A172 (cell line): ENCODE measurements at regions not wholly inside any gene's neighbourhood (a gene's known extent, or its start where the extent isn't known, plus 50 kb on each side); places are given as distances from the start of the nearest gene placed in this dataset.

Experiments used
- DNase-seq: peaks from one replicate; pipeline ENCODE4 v3.0.0-alpha.2; 2015; ENCODE audit warnings: low spot score

DNA sequence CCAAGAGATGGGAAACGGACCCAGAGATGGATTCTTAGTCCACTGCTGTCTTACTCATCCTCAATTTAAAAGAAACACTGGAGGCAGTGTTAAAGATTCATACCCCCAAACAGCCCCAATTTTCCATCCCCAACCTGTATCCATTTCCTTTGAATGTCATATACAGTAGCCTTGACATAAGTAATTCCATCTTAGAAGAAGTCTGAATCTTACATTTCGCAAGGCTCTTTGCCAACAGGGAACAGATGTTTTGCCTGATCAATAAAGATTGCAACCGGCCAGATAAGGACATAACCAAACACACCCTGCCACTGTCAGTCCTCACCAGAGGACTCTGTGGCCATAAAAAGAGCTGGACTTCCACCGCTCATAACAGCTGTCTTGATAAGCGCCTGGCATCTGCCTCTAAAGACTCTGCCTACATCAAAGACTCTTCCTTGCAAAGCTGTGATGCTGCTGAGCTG is 59.0 kb upstream of the MED9 start:
- DNase-seq = no peak

DNA sequence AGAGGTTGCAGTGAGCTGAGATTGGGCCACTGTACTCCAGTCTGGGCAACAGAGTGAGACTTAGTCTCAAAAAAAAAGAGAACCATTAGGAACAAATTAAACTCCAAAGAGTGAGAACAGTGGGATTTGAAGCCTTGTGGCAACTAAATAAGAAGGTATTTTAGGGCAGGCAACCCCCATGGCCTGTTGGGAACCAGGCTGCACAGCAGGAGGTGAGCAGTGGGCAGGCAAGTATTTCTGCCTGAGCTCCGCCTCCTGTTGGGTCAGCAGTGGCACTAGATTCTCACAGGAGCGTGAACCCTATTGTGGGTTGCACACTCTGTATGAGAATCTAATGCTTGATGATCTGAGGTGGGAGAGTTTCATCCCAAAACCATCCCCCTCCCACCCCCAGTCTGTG is 57.6 kb upstream of the MED9 start:
- no peak for DNase-seq

DNA sequence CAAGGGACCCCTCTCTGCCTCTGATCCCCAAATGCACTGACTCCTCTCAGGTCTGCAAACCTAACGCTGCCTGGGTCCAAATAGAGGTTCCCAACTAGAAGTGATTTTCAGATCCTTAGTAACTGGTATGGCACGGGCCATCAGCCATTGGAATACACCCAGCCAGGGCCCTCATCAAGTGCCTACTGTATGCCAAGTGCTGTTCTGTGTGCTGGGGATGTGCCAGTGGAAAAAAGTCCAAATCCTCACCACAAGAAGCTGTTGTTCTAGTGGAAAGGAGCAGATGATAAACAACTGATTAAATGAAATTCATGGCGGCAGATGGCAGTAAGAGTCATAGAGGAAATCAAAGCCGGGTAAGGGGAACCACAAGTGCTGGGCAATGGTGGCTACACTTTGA is 57.2 kb upstream of the MED9 start:
- no peak for DNase-seq

DNA sequence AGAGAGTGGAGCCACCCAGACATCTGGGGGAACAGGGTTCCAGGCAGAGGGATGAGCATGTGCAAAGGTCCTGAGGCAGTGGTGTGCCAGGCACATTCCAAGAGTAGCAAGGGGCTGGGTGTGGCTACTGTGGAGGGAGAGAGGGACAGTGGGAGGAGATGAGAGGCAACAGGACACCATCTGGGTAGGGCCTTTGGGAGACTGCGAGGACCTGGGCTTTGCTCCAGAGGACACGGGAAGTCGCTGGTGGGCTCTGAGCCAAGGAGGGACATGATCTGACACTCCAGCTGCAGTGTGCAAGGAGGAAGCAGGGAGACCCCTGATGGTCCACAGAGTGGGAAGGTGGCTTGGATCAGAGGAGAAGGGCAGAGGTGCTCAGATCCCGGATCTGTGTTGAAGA is 56.7 kb upstream of the MED9 start:
- no peak for DNase-seq

DNA sequence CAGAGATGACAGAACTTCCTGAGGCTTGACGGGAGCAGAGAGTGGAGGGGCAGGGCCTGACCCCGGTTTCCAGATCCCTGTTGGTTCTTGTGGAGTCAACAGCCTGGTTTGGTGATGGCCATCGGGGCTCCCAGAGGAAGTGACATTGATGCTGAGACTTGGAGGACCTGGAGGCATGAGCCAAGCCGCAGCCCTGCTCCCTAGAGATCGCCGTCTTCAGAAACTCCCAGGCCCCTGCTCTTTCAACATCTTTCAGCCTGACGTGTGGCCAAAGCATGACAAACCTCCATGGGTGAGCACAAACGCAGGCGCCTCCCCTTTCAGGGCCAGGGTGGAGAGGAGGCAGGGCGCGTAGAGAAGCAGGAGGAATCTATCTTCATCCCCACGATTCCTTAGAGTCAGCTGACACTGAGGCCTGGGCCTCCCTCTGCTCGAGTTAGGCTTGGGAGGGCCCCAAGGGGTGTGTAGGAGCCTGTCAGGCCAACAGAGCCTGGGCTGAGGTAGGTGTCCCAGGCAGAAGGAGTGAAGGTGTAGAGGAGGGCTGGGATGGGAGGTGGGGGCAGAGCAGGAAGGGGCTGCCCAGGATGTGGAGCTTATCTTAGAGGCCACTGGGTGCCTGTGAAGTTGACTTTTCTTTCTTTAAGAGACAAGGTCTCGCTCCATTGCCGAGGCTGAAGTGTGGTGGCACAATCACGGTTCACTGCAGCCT is 56.1 kb upstream of the MED9 start:
- no peak for DNase-seq

DNA sequence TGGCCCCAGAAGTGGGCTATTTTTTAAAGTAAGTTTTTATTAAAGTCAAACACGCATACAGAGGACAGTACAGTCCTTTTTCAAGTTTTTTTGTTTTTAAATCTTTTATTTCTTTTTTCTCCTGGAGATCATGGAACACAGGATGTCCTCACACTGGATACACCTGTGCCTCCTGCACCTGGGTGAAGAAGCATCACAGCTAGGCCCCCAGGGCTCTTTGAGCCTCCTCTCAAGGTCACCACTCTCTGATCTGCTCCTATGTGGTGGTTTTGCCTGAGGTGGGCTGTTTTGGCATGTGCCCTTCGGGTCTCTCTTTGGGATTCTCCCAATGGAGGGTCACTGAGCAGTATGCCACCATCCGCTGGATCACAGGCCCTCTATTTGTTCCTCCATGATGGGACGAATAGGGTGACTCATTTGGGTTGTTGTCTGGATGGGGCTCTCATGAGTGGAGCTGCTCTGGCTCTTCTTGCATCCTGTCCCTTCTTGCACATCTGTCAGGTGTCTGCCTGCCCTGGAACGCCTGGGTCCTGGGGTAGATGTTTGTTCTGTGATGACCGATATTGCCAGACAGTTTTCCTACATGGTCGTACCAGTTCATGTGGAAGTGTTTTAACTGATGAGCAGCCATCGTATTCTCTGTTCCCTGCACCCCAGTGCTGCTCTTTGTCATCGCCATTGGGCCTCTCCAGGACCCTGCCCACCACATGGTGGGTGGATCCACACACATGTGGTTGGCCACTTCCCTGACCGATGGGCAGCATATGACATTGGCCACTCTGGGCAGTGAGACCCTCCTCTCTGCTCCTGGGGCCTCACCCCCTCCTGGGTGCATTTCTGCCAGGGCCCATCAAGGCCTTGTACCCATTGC is 55.2 kb upstream of the MED9 start:
- DNase-seq = no peak

DNA sequence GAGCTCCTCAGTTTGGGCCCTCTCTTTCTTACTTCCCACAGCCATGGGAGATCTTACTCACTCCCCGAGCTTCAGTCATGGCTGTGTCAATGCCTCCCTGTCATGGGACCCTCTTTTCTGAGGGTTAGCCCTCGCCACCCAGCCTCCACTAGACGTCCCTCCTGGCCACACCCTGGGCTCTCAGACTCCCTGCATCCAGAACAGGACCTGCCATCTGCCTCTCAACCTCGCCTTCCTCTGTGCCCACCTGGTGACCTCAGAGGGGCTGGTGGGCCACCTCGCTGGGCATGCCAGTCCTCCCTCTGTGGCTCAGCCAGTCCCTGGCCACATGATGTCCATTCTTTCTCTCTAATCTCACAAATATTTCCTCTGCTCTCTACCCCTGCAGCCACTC is 54.6 kb upstream of the MED9 start:
- no peak for DNase-seq

DNA sequence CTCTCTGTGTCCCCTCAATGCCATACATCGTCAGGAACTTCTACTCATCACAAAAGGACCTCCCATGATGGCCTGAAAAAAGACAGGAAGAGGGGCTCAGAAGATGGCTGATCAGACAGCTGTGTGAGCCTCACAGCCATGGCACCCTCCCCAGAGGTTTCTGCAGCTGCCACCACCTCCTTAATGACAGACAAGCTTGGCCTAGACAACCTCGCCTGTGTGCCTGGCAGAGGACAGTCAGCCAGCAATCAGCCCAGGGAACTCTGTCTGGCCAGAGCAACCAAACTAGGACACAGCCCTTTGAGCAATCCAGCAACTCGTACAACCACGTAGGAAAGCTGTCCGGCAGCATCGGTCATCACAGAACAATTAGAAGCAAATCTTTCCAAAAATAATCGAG is 54.2 kb upstream of the MED9 start:
- DNase-seq = no peak

DNA sequence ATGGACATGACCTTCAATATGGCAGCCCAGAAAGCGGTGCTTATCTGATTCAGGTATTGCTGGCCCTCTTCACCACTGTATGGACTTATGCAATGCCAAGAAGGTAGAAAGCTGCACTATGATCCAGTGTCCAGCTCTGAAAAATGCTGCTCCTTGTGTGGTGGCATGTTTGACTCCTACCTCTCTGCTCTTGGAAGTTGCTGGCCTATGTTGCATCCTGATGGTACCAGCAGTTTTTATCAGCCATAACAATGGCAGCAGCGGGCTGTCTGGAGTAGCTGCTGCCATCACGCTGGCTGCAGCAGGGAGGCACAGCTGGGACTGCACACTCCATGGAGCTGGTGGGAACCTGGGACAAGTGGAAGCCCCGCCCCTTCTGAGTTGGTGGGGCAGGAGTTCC is 53.1 kb upstream of the MED9 start:
- DNase-seq = no peak

DNA sequence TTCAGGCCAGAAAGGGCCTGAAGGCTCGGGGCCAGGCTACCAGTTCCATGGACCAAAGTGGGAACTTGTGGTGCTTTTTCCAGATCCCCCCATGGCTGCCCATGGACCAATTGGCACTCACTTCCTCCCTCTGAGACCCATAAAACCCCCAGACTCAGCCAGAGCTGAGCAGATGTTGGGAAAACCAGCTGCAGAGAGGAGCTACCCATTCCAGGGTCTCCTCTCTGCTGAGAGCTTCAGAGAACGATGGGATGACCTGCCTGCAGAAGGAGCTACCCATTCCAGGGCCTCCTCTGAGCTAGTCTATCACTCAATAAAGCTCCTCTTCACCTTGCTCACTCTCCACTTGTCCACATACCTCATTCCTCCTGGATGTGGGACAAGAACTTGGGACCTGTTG is 52.2 kb upstream of the MED9 start:
- DNase-seq = no peak

DNA sequence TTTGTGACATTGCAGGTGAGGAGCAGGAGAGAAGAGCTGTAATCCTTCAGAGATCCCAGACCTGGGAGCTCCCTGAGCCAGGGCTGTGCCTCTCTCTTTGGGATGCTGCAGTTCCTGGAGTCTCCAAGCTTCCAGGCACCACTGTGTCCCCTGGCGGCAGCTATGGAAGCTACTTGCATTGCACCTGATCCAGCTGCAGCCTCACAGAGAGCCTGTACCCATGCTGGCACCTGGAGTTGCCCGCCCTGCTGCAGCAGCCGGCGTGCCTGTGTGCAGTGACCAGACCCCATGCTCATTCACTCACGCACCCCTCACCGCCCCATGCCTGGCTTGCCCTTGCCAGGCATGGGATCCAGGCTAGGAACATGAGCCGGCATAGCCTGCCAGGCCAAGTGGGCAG is 51.8 kb upstream of the MED9 start:
- no peak for DNase-seq

DNA sequence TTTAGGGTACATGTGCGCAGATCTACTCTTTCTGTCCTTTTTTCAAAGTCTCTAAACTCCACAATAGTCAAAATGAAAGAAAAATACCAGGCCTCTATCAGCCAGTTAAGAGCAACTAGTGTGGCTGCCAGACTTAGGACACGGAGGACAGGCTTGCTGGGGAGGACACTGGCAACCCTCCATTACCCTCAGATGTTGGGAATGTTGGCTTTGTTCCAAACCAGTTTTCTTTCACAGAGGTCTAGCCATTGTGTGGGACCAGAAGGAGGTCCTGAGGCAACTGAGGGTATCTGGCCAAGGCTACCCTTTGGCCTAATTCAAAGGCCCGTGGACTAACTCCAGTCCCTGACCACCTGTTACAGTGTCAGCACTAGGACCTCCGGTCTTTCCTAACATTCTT is 51.2 kb upstream of the MED9 start:
- no peak for DNase-seq

DNA sequence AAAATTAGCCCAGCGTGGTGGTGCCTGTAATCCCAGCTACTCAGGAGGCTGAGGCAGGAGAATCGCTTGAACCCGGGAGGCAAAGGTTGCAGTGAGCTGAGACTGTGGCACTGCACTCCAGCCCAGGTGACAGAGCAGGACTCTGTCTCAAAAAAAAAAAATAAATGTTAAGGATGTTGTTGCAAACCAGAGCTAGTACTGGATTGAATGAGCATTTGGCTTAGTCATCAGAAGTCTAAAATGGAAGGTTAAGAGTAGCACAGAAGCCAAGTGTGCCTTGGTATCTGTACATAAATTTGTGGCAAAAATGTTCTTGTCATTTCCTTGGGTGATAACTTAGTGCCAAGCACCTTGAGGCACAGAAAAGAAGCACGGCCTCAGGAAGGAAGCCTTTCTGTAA is 50.6 kb upstream of the MED9 start:
- no peak for DNase-seq
